ENCODE measurements at regions not wholly inside any gene's neighbourhood (a gene's known extent, or its start where the extent isn't known, plus 50 kb on each side); places are given as distances from the start of the nearest gene placed in this dataset.

DNA sequence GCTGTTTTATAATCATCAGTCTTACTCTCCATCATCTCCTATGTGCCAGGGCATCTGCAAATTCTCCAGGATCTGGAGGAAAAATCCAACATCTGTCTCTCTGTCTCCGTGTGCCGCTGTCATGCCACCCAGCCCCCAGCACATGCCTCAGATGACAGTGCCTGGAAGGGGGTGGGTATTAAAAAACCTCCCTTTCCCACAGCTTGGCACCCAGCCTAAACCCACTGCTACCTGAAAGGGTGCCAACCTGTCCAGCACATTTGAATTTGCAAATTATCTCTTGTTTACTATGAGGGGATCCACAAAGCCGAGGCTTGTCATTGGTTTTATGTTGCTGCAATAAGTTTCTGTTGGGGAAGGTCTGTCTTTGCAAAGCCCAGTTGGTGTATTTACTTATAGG, 73.1 kb downstream of the EMX2 start:
- no peak for TF ChIP-seq EZH2 (IDR thresholded peaks at IDR 0.05)
- TF ChIP-seq POLR2AphosphoS5 (IDR thresholded peaks at IDR 0.05; ENCODE audit: borderline replicate concordance, low read depth, low read length) = no peak
- no peak for TF ChIP-seq FOXP2 (optimal IDR thresholded peaks at IDR 0.05; ENCODE audit: control extremely low read depth, extremely low read length, insufficient read depth)
